Activated naive CD4-positive, alpha-beta T cell treated with anti-CD3 and anti-CD28 coated beads for 36 hours (primary cell): ENCODE measurements at regions not wholly inside any gene's neighbourhood (a gene's known extent, or its start where the extent isn't known, plus 50 kb on each side); places are given as distances from the start of the nearest gene placed in this dataset.
"Not testable (repeated sequence)": the region's sequence is repeated elsewhere in the genome, so short reads cannot be mapped to it uniquely, and the experiment has no call there.

Source experiments
- CTCF ChIA-PET: fragments of 350-600 bp; sonication (Branson Sonifier 250); formaldehyde crosslinking; loops from one replicate; lab custom pipeline; 2021; ENCODE audit warnings: antibody characterized with exemption; lab: Charles Lee
- DNase-seq: peaks from one replicate; pipeline ENCODE4 v3.0.0-alpha.2; 2020
- H3K27ac Mint-ChIP-seq: one replicate; pipeline ENCODE4 v1.8.0; 2021; ENCODE audit warnings: mild to moderate bottlenecking, mixed read lengths
- H3K27me3 Mint-ChIP-seq: one replicate; pipeline ENCODE4 v1.8.0; 2021; ENCODE audit warnings: low read depth, mixed read lengths
- H3K36me3 Mint-ChIP-seq: one replicate; pipeline ENCODE4 v1.8.0; 2021; ENCODE audit warnings: low read depth, mixed read lengths
- H3K4me1 Mint-ChIP-seq: one replicate; pipeline ENCODE4 v1.8.0; 2021; ENCODE audit warnings: low read depth, mixed read lengths
- H3K4me3 Mint-ChIP-seq: one replicate; pipeline ENCODE4 v1.8.0; 2021; ENCODE audit warnings: mild to moderate bottlenecking, moderate library complexity, mixed read lengths
- H3K9me3 Mint-ChIP-seq: one replicate; pipeline ENCODE4 v1.8.0; 2021; ENCODE audit warnings: mixed read lengths
- intact Hi-C: fragments of 100-400 bp; cut with micrococcal nuclease; formaldehyde crosslinking; loops from one replicate; pipeline ENCODE4 v1.15.1; 2023

GRCh38 chrX:127057891-127058619 is 238.5 kb downstream of the PRR32 start:
- Mint-ChIP-seq H3K36me3 (peaks cover 1% of the 10 kb centered on the region), H3K27me3 (no peaks in the 10 kb centered on the region), H3K4me3 (no peak overlapping the region), H3K27ac (no peak overlapping the region), H3K4me1 (no peaks in the 10 kb centered on the region), H3K9me3 (peaks cover 3% of the 10 kb centered on the region)
- no peak for DNase-seq
- intact Hi-C loops, result no loop called here
- CTCF ChIA-PET, result no interaction called here

GRCh38 chrX:127085939-127086338 is 266.4 kb downstream of the PRR32 start:
- H3K4me1 Mint-ChIP-seq, result no peaks in the 10 kb centered on the region
- intact Hi-C loops, result no loop called here
- CTCF ChIA-PET, result no interaction called here

GRCh38 chrX:127112726-127113125 is 293.2 kb downstream of the PRR32 start:
- CTCF ChIA-PET, result no interaction called here
- DNase-seq, result no peak
- Mint-ChIP-seq H3K4me3 (no peak overlapping the region), H3K27me3 (no peaks in the 10 kb centered on the region), H3K36me3 (no peaks in the 10 kb centered on the region), H3K27ac (no peak overlapping the region), H3K9me3 (peaks cover 10% of the 10 kb centered on the region), H3K4me1 (no peaks in the 10 kb centered on the region)
- intact Hi-C loops, result no loop called here

More at GRCh38 chrX:127085939-127086338, 266.4 kb downstream of the PRR32 start:
- Mint-ChIP-seq H3K4me3 (no peak overlapping the region), H3K9me3 (no peaks in the 10 kb centered on the region), H3K27ac (no peak overlapping the region), H3K36me3 (no peaks in the 10 kb centered on the region), H3K27me3 (no peaks in the 10 kb centered on the region)
- DNase-seq, result no peak

- H3K27me3 Mint-ChIP-seq, result no peaks in the 10 kb centered on the region
- no peaks in the 10 kb centered on the region for H3K9me3 Mint-ChIP-seq
- H3K36me3 Mint-ChIP-seq, result no peaks in the 10 kb centered on the region
- no peak overlapping the region for H3K4me3 Mint-ChIP-seq
- CTCF ChIA-PET, result no interaction called here
- H3K27ac Mint-ChIP-seq, result no peak overlapping the region
- H3K4me1 Mint-ChIP-seq, result no peaks in the 10 kb centered on the region
- DNase-seq, result no peak
- intact Hi-C loops, result no loop called here
Measured at GRCh38 chrX:127124871-127125270, 305.3 kb downstream of the PRR32 start.

- intact Hi-C loops, result no loop called here
- Mint-ChIP-seq H3K4me1 (no peaks in the 10 kb centered on the region), H3K27ac (no peak overlapping the region), H3K9me3 (no peaks in the 10 kb centered on the region), H3K4me3 (no peak overlapping the region), H3K36me3 (no peaks in the 10 kb centered on the region), H3K27me3 (no peaks in the 10 kb centered on the region)
- CTCF ChIA-PET, result no interaction called here
- no peak for DNase-seq
Measured at GRCh38 chrX:127128282-127128681, 308.8 kb downstream of the PRR32 start.

GRCh38 chrX:127129510-127129909 is 310.0 kb downstream of the PRR32 start:
- CTCF ChIA-PET, result no interaction called here
- H3K4me3 Mint-ChIP-seq, result no peak overlapping the region
- H3K27me3 Mint-ChIP-seq, result no peaks in the 10 kb centered on the region
- no peaks in the 10 kb centered on the region for H3K4me1 Mint-ChIP-seq
- H3K27ac Mint-ChIP-seq, result no peak overlapping the region
- DNase-seq, result no peak
- H3K9me3 Mint-ChIP-seq, result no peaks in the 10 kb centered on the region
- intact Hi-C loops, result no loop called here
- no peaks in the 10 kb centered on the region for H3K36me3 Mint-ChIP-seq

- intact Hi-C loops, result no loop called here
- Mint-ChIP-seq H3K27me3 (no peaks in the 10 kb centered on the region), H3K36me3 (no peaks in the 10 kb centered on the region), H3K9me3 (no peaks in the 10 kb centered on the region), H3K4me3 (no peak overlapping the region), H3K27ac (no peak overlapping the region), H3K4me1 (no peaks in the 10 kb centered on the region)
- CTCF ChIA-PET, result no interaction called here
- no peak for DNase-seq
Measured at GRCh38 chrX:127138218-127138617, 318.7 kb downstream of the PRR32 start.

- no peak overlapping the region for H3K27ac Mint-ChIP-seq
- DNase-seq, result no peak
- H3K9me3 Mint-ChIP-seq, result no peaks in the 10 kb centered on the region
- no peaks in the 10 kb centered on the region for H3K4me1 Mint-ChIP-seq
- intact Hi-C loops, result no loop called here
- H3K36me3 Mint-ChIP-seq, result no peaks in the 10 kb centered on the region
- H3K4me3 Mint-ChIP-seq, result no peak overlapping the region
- H3K27me3 Mint-ChIP-seq, result no peaks in the 10 kb centered on the region
- CTCF ChIA-PET, result no interaction called here
Measured at GRCh38 chrX:127177966-127178365, 358.4 kb downstream of the PRR32 start.

- Mint-ChIP-seq H3K4me1 (no peaks in the 10 kb centered on the region), H3K27me3 (no peaks in the 10 kb centered on the region), H3K27ac (no peak overlapping the region), H3K4me3 (no peak overlapping the region), H3K9me3 (no peaks in the 10 kb centered on the region), H3K36me3 (no peaks in the 10 kb centered on the region)
- CTCF ChIA-PET, result no interaction called here
- no peak for DNase-seq
- intact Hi-C loops, result no loop called here
Measured at GRCh38 chrX:127187095-127187494, 367.6 kb downstream of the PRR32 start.

GRCh38 chrX:127190381-127190780 is 370.9 kb downstream of the PRR32 start:
- Mint-ChIP-seq H3K9me3 (no peaks in the 10 kb centered on the region), H3K4me3 (no peak overlapping the region), H3K4me1 (no peaks in the 10 kb centered on the region), H3K27ac (no peak overlapping the region), H3K27me3 (no peaks in the 10 kb centered on the region), H3K36me3 (no peaks in the 10 kb centered on the region)
- DNase-seq, result no peak
- CTCF ChIA-PET, result interaction anchor here (0.6 kb wide), 1 partner anchor 549 kb away, joined by 3 read pairs; no protein-coding TSS in a partner anchor
- intact Hi-C loops, result no loop called here

- Mint-ChIP-seq H3K4me1 (no peaks in the 10 kb centered on the region), H3K27me3 (no peaks in the 10 kb centered on the region), H3K27ac (no peak overlapping the region), H3K9me3 (no peaks in the 10 kb centered on the region), H3K4me3 (no peak overlapping the region), H3K36me3 (no peaks in the 10 kb centered on the region)
- CTCF ChIA-PET, result no interaction called here
- no peak for DNase-seq
- intact Hi-C loops, result no loop called here
Measured at GRCh38 chrX:127207326-127207725, 387.8 kb downstream of the PRR32 start.

- DNase-seq, H3K27ac Mint-ChIP-seq, intact Hi-C loops, H3K36me3 Mint-ChIP-seq, H3K27me3 Mint-ChIP-seq, H3K9me3 Mint-ChIP-seq, H3K4me1 Mint-ChIP-seq, CTCF ChIA-PET, H3K4me3 Mint-ChIP-seq: not testable (repeated sequence)
Measured at GRCh38 chrX:127221821-127222220, 402.3 kb downstream of the PRR32 start.

- no peaks in the 10 kb centered on the region for H3K9me3 Mint-ChIP-seq
- no peak for DNase-seq
- H3K27ac Mint-ChIP-seq, result no peak overlapping the region
- no peaks in the 10 kb centered on the region for H3K27me3 Mint-ChIP-seq
- H3K4me3 Mint-ChIP-seq, result no peak overlapping the region
- intact Hi-C loops, result no loop called here
- CTCF ChIA-PET, result no interaction called here
- H3K4me1 Mint-ChIP-seq, result no peaks in the 10 kb centered on the region
- no peaks in the 10 kb centered on the region for H3K36me3 Mint-ChIP-seq
Measured at GRCh38 chrX:127243654-127244053, 424.1 kb downstream of the PRR32 start.
